ENCODE measurements at regions not wholly inside any gene's neighbourhood (a gene's known extent, or its start where the extent isn't known, plus 50 kb on each side); places are given as distances from the start of the nearest gene placed in this dataset.
"Not testable (repeated sequence)": the region's sequence is repeated elsewhere in the genome, so short reads cannot be mapped to it uniquely, and the experiment has no call there.

- TF ChIP-seq, protein P1, sequence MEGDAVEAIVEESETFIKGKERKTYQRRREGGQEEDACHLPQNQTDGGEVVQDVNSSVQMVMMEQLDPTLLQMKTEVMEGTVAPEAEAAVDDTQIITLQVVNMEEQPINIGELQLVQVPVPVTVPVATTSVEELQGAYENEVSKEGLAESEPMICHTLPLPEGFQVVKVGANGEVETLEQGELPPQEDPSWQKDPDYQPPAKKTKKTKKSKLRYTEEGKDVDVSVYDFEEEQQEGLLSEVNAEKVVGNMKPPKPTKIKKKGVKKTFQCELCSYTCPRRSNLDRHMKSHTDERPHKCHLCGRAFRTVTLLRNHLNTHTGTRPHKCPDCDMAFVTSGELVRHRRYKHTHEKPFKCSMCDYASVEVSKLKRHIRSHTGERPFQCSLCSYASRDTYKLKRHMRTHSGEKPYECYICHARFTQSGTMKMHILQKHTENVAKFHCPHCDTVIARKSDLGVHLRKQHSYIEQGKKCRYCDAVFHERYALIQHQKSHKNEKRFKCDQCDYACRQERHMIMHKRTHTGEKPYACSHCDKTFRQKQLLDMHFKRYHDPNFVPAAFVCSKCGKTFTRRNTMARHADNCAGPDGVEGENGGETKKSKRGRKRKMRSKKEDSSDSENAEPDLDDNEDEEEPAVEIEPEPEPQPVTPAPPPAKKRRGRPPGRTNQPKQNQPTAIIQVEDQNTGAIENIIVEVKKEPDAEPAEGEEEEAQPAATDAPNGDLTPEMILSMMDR (tag by site-specific recombination; IDR thresholded peaks at IDR 0.05): not testable (repeated sequence)
- TF ChIP-seq, protein P2, sequence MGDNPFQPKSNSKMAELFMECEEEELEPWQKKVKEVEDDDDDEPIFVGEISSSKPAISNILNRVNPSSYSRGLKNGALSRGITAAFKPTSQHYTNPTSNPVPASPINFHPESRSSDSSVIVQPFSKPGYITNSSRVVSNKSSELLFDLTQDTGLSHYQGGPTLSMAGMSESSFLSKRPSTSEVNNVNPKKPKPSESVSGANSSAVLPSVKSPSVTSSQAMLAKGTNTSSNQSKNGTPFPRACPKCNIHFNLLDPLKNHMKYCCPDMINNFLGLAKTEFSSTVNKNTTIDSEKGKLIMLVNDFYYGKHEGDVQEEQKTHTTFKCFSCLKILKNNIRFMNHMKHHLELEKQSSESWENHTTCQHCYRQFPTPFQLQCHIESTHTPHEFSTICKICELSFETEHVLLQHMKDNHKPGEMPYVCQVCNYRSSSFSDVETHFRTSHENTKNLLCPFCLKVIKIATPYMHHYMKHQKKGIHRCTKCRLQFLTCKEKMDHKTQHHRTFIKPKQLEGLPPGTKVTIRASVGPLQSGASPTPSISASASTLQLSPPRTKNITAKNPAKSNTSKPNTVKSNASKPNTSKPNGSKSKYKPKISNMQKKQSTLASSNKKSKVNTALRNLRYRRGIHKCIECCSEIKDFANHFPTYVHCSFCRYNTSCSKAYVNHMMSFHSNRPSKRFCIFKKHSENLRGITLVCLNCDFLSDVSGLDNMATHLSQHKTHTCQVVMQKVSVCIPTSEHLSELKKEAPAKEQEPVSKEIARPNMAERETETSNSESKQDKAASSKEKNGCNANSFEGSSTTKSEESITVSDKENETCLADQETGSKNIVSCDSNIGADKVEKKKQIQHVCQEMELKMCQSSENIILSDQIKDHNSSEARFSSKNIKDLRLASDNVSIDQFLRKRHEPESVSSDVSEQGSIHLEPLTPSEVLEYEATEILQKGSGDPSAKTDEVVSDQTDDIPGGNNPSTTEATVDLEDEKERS (tag by site-specific recombination; IDR thresholded peaks at IDR 0.05): not testable (repeated sequence)
- not testable (repeated sequence) for TF ChIP-seq KLF7 (tag by site-specific recombination; IDR thresholded peaks at IDR 0.05; ENCODE audit: borderline replicate concordance); ZNF530 (tag by site-specific recombination; IDR thresholded peaks at IDR 0.05; ENCODE audit: low read depth); ZNF658 (tag by site-specific recombination; IDR thresholded peaks at IDR 0.05); ZBTB11 (tag by site-specific recombination; conservative IDR thresholded peaks at IDR 0.05; ENCODE audit: low read depth); ZBTB8A (tag by site-specific recombination; IDR thresholded peaks at IDR 0.05); ZNF707 (tag by site-specific recombination; IDR thresholded peaks at IDR 0.05); ZNF24 (tag by site-specific recombination; IDR thresholded peaks at IDR 0.05); ZNF266 (tag by site-specific recombination; IDR thresholded peaks at IDR 0.05; ENCODE audit: low read depth); KLF16 (tag by site-specific recombination; IDR thresholded peaks at IDR 0.05); ZNF404 (tag by site-specific recombination; IDR thresholded peaks at IDR 0.05); ZNF146 (tag by site-specific recombination; IDR thresholded peaks at IDR 0.05); ATF2 (tag by site-specific recombination; IDR thresholded peaks at IDR 0.05; ENCODE audit: low read depth)
These were observed 307.8 kb upstream of the DUSP10 start for GRCh38 chr1:222049661-222050060.

Data from HEK293 (cell line).